Activated CD4-positive, alpha-beta T cell treated with anti-CD3 and anti-CD28 coated beads, Interleukin-2, Interleukin-6, amounts not matched to agents 100 ng/mL and 50 ng/mL, durations not matched to agents 16 hours and 8 hours (primary cell): ENCODE measurements at regions not wholly inside any gene's neighbourhood (a gene's known extent, or its start where the extent isn't known, plus 50 kb on each side); places are given as distances from the start of the nearest gene placed in this dataset.
A peak's percentile ranks its signal among the peaks of the same experiment; 100 is the strongest.
"Not testable (repeated sequence)": the region's sequence is repeated elsewhere in the genome, so short reads cannot be mapped to it uniquely, and the experiment has no call there.

ENCODE experiments used
- DNase-seq: peaks from one replicate; pipeline ENCODE4 v3.0.0-alpha.2; 2020

DNA sequence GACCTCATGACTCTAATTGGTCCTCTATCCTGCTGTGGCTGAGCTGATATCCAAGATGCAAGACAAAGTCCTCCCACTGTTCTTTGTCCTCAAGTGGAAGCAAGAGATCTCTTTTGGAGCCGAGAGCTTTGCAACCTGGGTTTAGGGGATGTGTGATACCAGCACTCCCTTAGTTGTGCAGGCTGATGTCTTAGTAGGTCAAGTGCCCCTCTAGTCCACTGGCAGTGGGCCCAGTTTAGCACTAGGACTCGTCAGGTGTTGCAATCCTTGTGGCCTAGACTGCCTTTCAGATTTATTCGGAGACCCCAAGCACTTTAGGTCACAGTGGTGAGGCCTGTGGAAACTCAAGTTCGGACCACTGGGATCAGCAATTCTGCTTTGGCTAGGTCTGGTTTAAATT, 64.0 kb downstream of the GPRASP3 start:
- no peak for DNase-seq

DNA sequence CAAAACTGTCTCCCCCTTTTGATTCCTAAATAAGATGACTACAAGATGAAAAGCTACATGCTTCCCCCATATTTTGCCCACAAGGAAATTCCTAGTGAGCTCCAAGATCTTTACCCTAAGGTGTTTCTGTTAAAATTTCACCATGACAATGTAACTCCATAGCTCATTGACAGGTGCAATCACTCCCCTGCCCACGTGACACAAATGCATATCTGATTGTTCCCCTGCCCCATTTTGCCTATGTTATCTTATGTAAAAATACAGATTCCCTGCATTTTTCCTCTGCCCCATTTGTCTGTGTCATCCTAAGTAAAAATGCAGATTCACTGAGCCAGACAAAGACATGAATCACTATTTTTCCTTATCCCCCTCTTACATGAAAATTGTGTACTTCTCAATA, 66.7 kb downstream of the GPRASP3 start:
- DNase-seq = no peak

- DNase-seq = no peak
Observed at GRCh38 chrX:102808336-102808735, 87.8 kb downstream of the GPRASP3 start.

- DNase-seq = not testable (repeated sequence)
Observed at GRCh38 chrX:102818269-102818668, 97.7 kb downstream of the GPRASP3 start.

- DNase-seq = no peak
Observed at GRCh38 chrX:102832661-102833060, 104.4 kb upstream of the RAB40AL start.

GRCh38 chrX:102833136-102833535, 103.9 kb upstream of the RAB40AL start:
- DNase-seq = no peak

DNA sequence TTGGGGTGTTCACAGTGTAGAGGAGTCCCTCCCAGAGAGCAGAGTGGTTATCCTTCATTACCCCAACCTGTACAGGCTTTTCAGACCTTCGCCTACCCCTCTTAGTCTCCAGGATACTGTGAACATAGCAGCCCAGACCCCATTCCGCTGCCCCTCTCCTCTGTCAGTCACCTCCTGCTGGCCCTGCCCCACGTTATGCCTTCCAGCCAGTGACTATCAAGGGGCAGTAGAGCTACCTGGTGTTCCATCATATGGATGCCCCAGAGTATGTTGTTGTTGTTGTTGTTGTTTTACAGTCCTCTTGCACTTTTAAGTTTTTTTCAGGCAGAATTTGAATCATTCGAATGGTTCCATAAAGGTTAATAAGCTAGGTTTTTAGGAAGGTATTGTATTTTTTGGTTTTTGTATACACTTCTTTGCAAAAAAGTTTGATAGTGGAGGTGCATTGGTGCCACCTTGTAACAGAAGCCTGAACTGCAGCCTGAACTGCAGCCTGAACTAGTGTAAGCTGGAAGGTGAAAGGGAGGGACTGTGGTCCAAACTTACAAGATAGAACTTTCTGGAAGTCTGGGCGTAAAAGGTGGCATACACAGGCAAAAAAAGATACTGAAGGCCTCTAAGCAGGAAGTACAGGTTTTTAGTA, 101.4 kb upstream of the RAB40AL start:
- DNase-seq = peak; percentile 19

DNA sequence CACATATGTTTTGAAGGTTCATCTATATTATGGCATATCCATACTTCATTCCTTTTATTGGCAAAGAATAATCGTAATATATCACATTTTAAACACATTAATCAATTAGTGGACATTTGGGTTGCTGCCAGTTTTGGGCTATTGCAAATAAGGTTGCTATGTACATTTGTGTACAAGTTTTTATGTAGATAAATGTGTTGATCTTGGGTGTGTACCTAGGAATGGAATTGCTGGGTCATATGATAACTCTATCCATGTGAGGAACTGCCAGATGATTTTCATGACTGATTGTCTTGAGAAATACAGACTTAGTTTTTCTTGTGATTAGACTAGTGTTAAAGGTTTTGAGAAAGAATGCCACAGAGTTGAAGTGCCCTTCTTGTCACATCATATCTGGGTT, 99.2 kb upstream of the RAB40AL start:
- DNase-seq = no peak

DNA sequence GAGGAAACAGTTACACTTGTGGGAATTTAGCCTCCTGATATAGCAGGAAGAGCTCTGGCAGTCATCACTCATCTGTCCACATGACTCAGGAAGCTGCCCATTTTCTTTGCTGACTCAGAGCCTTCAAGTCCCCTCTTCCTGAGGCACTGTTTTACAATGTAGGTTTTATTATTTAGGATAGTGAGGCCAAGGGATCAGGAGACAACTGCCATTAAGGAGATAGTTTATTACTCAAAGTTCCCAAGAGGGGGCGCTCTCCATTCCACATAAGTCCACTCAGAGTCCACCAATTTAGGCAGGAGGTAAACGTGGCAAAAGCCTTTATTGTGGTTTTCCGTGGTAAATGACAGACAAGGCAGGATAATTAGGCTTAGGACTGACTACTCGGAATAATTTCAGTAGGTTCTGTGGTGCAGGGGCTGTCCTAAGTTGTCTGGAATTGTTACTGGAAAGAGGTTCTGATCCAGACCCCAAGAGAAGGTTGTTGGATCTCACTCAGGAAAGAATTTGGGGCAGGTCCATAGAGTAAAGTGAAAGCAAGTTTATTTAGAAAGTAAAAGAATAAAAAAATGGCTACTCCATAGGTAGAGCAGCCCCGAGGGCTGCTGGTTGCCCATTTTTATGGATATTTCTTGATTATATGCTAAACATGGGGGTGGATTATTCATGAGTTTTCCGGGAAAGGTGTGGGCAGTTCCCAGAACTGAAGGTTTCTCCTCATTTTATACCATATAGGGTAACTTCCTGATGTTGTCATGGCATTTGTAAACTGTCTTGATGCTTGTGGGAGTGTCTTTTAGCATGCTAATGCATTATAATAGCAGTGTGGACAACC, 96.0 kb upstream of the RAB40AL start:
- no peak for DNase-seq

DNA sequence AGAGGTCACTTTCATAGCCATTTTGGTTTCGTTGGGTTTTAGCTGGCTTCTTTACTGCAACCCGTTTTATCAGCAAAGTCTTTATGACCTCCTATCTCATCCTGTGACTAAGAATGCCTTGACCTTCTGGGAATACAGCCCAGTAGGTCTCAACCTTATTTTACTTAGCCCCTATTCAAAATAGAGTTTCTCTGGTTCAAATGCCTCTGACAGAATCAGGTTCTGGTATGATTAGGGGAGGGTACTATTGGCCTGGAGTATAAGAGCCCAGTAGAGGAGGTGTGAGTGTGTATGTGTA, 95.4 kb upstream of the RAB40AL start:
- DNase-seq = no peak

DNA sequence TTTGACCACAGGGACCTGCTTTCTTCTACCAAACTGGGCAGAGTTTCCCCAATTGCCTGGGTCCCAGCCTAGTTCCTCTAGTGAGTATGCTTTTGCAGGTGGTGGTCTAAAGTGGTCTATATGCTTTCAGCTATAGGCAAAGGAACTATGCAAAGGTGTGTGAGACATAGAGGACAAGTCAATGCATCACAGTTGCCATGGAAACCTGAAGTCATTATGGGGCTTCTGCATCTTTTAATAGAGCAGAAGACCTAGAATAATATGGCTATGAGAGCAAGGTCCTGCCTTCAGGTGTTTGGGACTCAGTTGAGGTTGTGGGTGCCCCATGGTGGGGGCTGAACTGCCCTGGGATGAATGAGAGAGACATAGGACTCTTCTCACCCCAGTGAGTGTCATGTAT, 92.1 kb upstream of the RAB40AL start:
- DNase-seq = no peak

DNA sequence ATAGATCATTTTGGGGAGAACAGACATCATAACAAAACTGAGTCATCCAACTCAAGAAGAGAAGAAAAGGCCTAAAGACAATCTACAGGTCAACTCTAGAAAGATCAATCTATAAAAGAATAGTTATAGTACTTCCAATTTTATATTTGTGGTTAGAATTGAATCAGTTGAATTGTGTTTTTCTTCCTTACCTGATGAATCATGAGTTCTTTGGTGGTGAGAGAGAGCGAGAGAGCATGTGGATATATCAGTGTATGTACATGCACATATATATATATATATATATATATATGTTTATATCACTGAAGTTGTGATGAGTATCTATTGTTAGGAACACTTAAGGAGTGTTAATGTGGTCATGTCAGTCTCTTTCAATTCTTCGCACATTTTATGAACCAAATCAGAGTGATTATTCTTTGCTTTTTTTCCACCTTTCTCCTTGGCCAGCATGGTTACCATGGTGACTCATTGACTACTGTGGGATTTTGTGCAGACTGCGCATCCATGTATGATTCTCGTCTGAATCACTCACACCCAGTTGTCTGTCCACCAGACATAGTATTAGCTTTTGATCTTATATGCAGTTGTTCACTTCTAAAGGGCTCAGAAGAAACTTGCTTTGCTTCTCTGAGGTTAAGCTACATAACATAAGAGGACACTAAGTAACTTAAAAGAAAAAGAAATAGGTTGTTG, 90.4 kb upstream of the RAB40AL start:
- no peak for DNase-seq

DNA sequence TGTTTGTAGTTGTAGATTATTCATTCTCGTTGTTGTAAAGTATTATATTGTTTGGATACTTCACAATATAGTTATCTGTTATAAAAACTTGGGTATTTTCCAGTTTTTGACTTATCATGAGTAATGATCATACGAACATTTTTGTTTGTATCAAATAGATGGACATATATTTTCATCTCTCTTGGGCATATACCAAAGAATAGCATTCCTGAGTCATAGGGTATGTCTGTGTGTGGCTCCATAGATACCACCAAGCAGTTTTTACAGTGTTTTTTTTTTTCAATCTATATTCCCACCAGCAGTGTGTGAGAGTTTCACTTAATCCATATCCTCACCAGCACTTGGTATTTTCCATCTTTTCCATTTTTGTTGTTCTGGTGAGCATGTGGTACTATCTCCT, 89.7 kb upstream of the RAB40AL start:
- DNase-seq = no peak

GRCh38 chrX:102849396-102849795, 87.7 kb upstream of the RAB40AL start:
- DNase-seq = no peak

- not testable (repeated sequence) for DNase-seq
Observed at GRCh38 chrX:102858826-102859549, 78.1 kb upstream of the RAB40AL start.

- DNase-seq = no peak
Observed at GRCh38 chrX:102859550-102859871, 77.6 kb upstream of the RAB40AL start.

DNA sequence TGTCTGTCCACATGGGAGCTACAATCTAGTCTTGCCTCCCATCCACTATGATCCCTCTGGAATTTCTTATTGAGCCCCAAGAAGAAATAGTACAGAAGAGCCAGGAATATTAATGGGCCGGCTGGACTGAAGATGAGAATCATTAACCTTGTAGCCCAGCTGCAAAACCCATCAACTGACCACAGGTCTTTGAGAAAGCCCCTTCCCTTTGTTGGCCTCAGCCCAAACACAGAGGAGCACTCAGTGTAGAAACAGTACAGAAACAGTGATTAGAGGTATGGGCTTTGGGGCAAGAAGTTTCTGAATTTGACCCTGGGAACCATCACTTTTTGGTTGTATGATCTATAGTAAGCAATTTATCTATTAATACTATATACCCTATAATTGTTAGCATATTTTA, 76.8 kb upstream of the RAB40AL start:
- no peak for DNase-seq

DNA sequence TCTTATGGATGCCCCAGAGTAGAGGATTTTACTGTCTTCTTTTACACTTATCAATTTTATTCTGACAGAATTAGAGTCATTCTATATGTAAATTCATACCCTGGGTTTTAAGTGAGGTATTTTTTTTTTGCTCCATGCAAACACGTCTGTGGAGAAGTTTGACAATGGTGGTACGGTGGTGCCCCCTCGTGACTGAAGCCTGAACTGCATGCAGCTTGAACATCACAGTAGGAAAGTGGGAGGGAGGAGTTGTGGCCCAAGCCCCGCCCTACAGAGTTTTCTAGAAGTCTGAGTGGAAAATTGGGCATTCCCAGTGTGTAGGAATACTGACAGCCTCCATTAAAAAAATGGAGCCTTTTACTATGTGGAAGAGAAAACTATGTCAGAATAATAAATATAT, 73.3 kb upstream of the RAB40AL start:
- DNase-seq = peak; percentile 84

DNA sequence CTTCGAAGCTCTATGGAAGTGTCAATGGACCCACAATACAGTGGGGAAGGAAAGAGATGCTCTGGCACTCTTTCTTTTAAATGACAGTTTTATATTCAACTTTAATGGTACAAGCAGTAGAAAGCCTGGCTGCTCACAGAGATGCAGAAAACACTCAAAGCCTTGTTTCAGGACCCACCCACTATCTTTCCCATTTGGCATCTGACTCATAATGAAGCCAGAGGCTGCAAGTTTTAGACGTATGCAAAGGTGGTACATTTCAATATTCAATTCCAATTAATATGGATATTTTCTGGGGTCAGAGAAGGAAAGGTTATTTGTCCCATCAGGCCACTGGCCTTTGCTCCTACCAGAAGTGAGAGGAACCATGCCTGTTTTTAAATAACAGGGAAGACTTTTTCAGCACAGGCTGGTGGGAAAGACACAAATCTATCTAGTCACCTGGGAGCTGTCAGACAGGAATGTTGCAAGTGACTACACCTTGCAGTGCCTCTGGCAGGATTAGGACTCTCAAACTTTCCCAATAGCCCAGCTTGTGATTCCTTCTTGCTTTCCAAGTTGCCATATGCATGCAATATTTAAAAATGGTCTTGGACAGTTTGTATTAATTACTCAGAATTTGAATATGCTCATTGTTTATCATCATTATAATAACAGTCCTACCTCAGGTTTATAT, 70.0 kb upstream of the RAB40AL start:
- no peak for DNase-seq

DNA sequence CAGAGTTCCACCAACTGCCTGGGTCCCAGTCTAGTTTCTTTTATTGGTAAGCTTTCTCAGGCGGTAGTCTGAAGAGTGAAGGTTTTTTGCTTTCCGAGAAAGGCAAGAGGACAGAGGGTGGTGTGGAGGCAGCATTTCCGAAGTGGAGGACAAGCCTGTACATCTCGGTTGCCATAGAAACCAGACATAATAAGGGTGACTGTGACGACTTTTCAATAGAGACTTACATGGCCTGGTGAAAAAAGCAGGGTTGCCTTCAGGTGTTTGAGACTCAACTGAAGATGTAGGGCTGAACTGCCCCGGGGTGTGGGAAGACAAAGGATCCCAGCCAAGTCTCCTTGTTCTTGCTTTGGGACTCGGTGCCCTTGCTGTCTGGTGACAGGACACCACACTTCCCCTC, 53.6 kb upstream of the RAB40AL start:
- DNase-seq = no peak
